GM10248 (cell line): ENCODE measurements at regions not wholly inside any gene's neighbourhood (a gene's known extent, or its start where the extent isn't known, plus 50 kb on each side); places are given as distances from the start of the nearest gene placed in this dataset.
"Not testable (repeated sequence)": the region's sequence is repeated elsewhere in the genome, so short reads cannot be mapped to it uniquely, and the experiment has no call there.

ENCODE experiments used
- CTCF ChIA-PET: fragments of 300-600 bp; sonication (Branson Sonifier 250); formaldehyde crosslinking; extraction: SDS; loops from one replicate; lab custom pipeline; 2021; ENCODE audit warnings: antibody characterized with exemption; lab: Yijun Ruan, JAX
- POLR2A ChIA-PET: fragments of 350-650 bp; sonication (Branson Sonifier 250); formaldehyde crosslinking; extraction: SDS; loops from one replicate; lab custom pipeline; 2020; ENCODE audit warnings: antibody characterized with exemption; lab: Yijun Ruan, JAX
- DNase-seq: peaks from one replicate; pipeline ENCODE4 v3.0.0; 2012; ENCODE audit errors: extremely low spot score
- CTCF ChIP-seq: IDR thresholded peaks from 2 replicates; pipeline ENCODE4 v1.5.1; 2012; ENCODE audit warnings: mild to moderate bottlenecking, low read depth; ENCODE audit errors: extremely low read depth, missing control alignments, control extremely low read depth

DNA sequence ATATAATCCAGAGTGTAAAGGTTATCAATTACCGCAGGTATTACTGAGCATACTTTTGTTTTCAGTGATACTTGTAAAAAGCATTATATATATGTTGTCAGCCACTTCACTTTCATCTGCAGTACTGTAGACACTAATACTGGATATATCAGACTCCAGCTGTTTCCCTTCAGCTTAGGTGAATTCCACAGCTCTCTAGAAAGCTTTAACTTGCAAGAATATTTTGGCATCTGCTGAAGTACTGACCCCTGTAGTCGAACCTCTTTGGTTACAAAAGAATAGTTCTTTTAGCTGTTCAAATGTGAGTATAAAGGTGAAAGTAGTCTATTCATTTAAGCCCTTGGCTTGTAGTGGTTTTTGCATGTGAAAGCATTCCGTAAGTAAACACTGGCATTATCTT lies 1222.7 kb upstream of the TENM3 start:
- CTCF ChIA-PET, result no interaction called here
- no peak for TF ChIP-seq CTCF

GRCh38 chr4:181021213-181021612 lies 1222.0 kb upstream of the TENM3 start:
- TF ChIP-seq CTCF, result no peak
- ChIA-PET POLR2A (no interaction called here), CTCF (no interaction called here)
- DNase-seq, result no peak

More for the DNA sequence above, 1222.7 kb upstream of the TENM3 start:
- no peak for DNase-seq
- POLR2A ChIA-PET, result no interaction called here

GRCh38 chr4:181030135-181030921 lies 1212.9 kb upstream of the TENM3 start:
- POLR2A ChIA-PET, DNase-seq, CTCF ChIA-PET: not testable (repeated sequence)

DNA sequence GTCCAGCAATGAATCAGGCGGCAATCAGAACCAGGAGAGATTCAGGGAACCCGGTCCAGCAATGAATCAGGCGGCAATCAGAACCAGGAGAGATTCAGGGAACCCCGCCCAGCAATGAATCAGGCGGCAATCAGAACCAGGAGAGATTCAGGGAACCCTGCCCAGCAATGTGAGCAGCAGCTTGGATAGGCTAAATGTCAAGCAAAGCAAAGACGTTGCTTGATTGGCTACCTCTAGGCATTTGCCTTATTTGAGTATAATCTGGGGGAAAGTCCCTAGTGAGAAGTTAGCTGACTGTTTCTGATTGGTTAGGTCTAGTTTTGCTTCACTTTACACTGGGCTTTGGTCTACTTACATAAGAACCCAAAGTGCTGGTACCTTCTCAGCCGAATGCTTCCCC lies 1212.2 kb upstream of the TENM3 start:
- CTCF ChIA-PET, result no interaction called here

GRCh38 chr4:181043486-181043885 lies 1199.7 kb upstream of the TENM3 start:
- DNase-seq, result no peak
- TF ChIP-seq CTCF, result no peak
- CTCF ChIA-PET, result interaction anchor here (1.0 kb wide), 1 partner anchor 10 kb away, joined by 3 read pairs; no protein-coding TSS in a partner anchor
- POLR2A ChIA-PET, result no interaction called here

More for the DNA sequence above, 1212.2 kb upstream of the TENM3 start:
- TF ChIP-seq CTCF, result no peak
- DNase-seq, result no peak
- POLR2A ChIA-PET, result no interaction called here

DNA sequence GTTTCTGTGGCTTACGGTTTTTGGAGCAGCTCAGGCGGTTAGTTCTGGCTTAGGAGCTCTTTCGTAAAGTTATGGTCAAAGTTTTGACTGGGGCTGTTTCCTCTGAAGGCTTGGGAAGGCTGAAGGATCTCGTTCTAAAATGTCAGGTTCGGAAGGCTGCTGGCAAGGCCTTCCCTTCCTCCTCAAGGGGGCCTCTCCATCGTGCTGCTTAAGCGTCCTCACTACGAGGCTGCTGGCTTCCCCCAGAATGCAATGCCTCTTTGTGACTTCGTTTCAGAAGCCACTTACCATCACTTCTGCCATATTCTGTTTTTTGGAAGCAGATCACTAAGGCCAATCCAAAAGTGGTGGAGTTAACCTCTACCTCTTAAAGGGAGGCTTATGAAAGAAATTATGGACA lies 1196.4 kb upstream of the TENM3 start:
- CTCF ChIA-PET, result interaction anchor here (1.0 to 1.7 kb wide), 2 partner anchors 11 to 12 kb away, joined by 3 to 5 read pairs; no protein-coding TSS in a partner anchor
- no peak for DNase-seq
- POLR2A ChIA-PET, result no interaction called here
- no peak for TF ChIP-seq CTCF

- POLR2A ChIA-PET, result no interaction called here
- no peak for TF ChIP-seq CTCF
- no peak for DNase-seq
- CTCF ChIA-PET, result no interaction called here
Observed at GRCh38 chr4:181051931-181052330, 1191.3 kb upstream of the TENM3 start.
